OCI-LY3 (cell line): ENCODE measurements at regions not wholly inside any gene's neighbourhood (a gene's known extent, or its start where the extent isn't known, plus 50 kb on each side); places are given as distances from the start of the nearest gene placed in this dataset.

Experiments
- H2AFZ ChIP-seq: fragments of 200-600, 300-600 bp; shearing (Covaris generic); 2 replicates; pipeline ENCODE4 v1.6.0; 2014; ENCODE audit warnings: antibody characterized with exemption, low read depth, low read length
- H3K27ac ChIP-seq: fragments of 200-600, 300-600 bp; sonication (generic); 2 replicates; pipeline ENCODE4 v1.5.1; 2014; ENCODE audit warnings: mild to moderate bottlenecking, low read length, moderate library complexity, mixed read lengths
- H3K27me3 ChIP-seq: fragments of 200-600, 300-600 bp; sonication (generic); 2 replicates; pipeline ENCODE4 v1.6.1; 2014; ENCODE audit warnings: low read depth, low read length, mixed read lengths
- H3K36me3 ChIP-seq: fragments of 200-600, 300-600 bp; sonication (generic); replicated peaks from 2 replicates; pipeline ENCODE3; 2014; ENCODE audit warnings: low read depth, low read length, mixed read lengths
- H3K4me1 ChIP-seq: fragments of 300-600, 200-600 bp; sonication (generic); 2 replicates; pipeline ENCODE4 v1.6.1; 2014; ENCODE audit warnings: low read length, mixed read lengths
- H3K4me2 ChIP-seq: fragments of 200-600, 300-600 bp; sonication (generic); 2 replicates; pipeline ENCODE4 v1.6.1; 2014; ENCODE audit warnings: low read length, mixed read lengths
- H3K4me3 ChIP-seq: fragments of 300-600, 200-600 bp; sonication (generic); 2 replicates; pipeline ENCODE4 v1.5.1; 2014; ENCODE audit warnings: antibody characterized with exemption, mild to moderate bottlenecking, low read length, moderate library complexity
- H3K79me2 ChIP-seq: fragments of 300-600, 200-600 bp; shearing (Covaris generic); 2 replicates; pipeline ENCODE4 v1.6.1; 2014; ENCODE audit warnings: mild to moderate bottlenecking, low read length, mixed read lengths
- H3K9ac ChIP-seq: fragments of 300-600, 200-600 bp; shearing (Covaris generic); 2 replicates; pipeline ENCODE4 v1.6.0; 2014; ENCODE audit warnings: mild to moderate bottlenecking, low read length, moderate library complexity
- H3K9me3 ChIP-seq: fragments of 200-600, 300-600 bp; shearing (Covaris generic); 2 replicates; pipeline ENCODE4 v1.6.1; 2014; ENCODE audit warnings: low read length, mixed read lengths; ENCODE audit not compliant: insufficient read depth
- H4K20me1 ChIP-seq: fragments of 200-600, 300-600 bp; sonication (generic); 2 replicates; pipeline ENCODE4 v1.6.1; 2016; ENCODE audit warnings: low read length, mixed read lengths; ENCODE audit not compliant: insufficient read depth
- EZH2phosphoT487 ChIP-seq: fragments of 200-600 bp; shearing (Covaris generic); IDR thresholded peaks from 2 replicates; pipeline ENCODE4 v1.6.1; 2018; ENCODE audit warnings: antibody characterized with exemption, mixed run types, low read depth
- TF ChIP-seq, protein P1 (sequence below): fragments of 200-600, 300-600 bp; sonication (generic); IDR thresholded peaks from 2 replicates; pipeline ENCODE4 v1.5.1; 2014; ENCODE audit warnings: antibody characterized with exemption, low read length, low read depth

DNA sequence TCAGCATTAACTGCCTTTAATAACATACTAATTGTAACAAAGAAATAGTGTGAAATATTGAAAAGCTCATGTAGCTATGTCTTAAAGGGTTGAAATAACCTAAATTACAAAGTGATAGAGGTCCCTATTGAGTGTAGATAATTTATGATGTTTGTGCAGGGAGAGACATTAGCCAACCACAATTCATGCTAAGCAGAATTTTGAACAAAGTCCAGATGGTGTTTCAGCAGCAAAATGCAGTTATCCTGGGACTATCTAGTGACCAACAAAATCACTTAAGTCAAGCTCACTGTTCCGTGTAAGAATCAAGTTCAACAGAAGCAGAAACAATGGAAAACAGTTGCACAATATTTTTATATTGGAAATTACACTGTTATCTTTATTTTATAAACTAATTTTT, 218.5 kb downstream of the SIM1 start:
- H4K20me1 ChIP-seq, result no peaks in the 10 kb centered on the region
- no peak overlapping the region for H3K4me3 ChIP-seq
- no peaks in the 10 kb centered on the region for H3K36me3 ChIP-seq
- no peak overlapping the region for H3K9ac ChIP-seq
- H3K9me3 ChIP-seq, result no peaks in the 10 kb centered on the region
- no peaks in the 10 kb centered on the region for H3K27me3 ChIP-seq
- no peaks in the 10 kb centered on the region for H3K79me2 ChIP-seq
- TF ChIP-seq, protein P1, sequence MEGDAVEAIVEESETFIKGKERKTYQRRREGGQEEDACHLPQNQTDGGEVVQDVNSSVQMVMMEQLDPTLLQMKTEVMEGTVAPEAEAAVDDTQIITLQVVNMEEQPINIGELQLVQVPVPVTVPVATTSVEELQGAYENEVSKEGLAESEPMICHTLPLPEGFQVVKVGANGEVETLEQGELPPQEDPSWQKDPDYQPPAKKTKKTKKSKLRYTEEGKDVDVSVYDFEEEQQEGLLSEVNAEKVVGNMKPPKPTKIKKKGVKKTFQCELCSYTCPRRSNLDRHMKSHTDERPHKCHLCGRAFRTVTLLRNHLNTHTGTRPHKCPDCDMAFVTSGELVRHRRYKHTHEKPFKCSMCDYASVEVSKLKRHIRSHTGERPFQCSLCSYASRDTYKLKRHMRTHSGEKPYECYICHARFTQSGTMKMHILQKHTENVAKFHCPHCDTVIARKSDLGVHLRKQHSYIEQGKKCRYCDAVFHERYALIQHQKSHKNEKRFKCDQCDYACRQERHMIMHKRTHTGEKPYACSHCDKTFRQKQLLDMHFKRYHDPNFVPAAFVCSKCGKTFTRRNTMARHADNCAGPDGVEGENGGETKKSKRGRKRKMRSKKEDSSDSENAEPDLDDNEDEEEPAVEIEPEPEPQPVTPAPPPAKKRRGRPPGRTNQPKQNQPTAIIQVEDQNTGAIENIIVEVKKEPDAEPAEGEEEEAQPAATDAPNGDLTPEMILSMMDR, result no peak
- TF ChIP-seq EZH2phosphoT487, result no peak
- H2AFZ ChIP-seq, result no peak overlapping the region
- peaks cover 5% of the 10 kb centered on the region for H3K4me1 ChIP-seq
- no peak overlapping the region for H3K27ac ChIP-seq
- no peak overlapping the region for H3K4me2 ChIP-seq

GRCh38 chr6:100240798-100241197, 223.9 kb downstream of the SIM1 start:
- Histone ChIP-seq H3K4me2 (no peak overlapping the region), H4K20me1 (no peaks in the 10 kb centered on the region), H2AFZ (no peak overlapping the region), H3K36me3 (no peaks in the 10 kb centered on the region), H3K27me3 (no peaks in the 10 kb centered on the region), H3K4me3 (no peak overlapping the region), H3K9me3 (no peaks in the 10 kb centered on the region), H3K27ac (no peak overlapping the region), H3K9ac (no peak overlapping the region), H3K4me1 (no peaks in the 10 kb centered on the region), H3K79me2 (no peaks in the 10 kb centered on the region)
- TF ChIP-seq EZH2phosphoT487, result no peak
- TF ChIP-seq, protein P1, result no peak

DNA sequence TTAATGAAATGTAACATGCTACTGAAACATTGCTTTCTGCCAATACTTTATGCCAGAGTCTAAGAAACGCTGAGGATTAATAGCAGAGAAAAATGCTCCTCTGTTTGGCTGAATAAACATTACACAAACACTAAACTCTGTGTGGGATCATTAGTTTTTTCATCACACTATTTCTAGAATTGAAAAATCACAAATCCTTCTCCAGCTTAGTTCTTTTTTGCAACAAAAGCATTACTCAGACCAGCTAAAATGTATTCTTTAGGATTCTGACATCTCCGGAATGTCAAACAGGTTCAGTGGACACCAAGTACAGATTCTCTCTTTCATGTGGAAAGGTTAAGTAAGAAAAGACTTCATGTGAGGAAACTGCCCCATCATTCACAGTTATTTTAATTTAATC, 226.9 kb downstream of the SIM1 start:
- Histone ChIP-seq H3K9me3 (no peaks in the 10 kb centered on the region), H3K4me3 (no peak overlapping the region), H3K36me3 (no peaks in the 10 kb centered on the region), H3K4me1 (no peaks in the 10 kb centered on the region), H3K27me3 (no peaks in the 10 kb centered on the region), H3K79me2 (no peaks in the 10 kb centered on the region), H3K9ac (no peak overlapping the region), H2AFZ (no peak overlapping the region), H3K27ac (no peak overlapping the region), H4K20me1 (no peaks in the 10 kb centered on the region), H3K4me2 (no peak overlapping the region)
- TF ChIP-seq, protein P1, result no peak
- TF ChIP-seq EZH2phosphoT487, result no peak

DNA sequence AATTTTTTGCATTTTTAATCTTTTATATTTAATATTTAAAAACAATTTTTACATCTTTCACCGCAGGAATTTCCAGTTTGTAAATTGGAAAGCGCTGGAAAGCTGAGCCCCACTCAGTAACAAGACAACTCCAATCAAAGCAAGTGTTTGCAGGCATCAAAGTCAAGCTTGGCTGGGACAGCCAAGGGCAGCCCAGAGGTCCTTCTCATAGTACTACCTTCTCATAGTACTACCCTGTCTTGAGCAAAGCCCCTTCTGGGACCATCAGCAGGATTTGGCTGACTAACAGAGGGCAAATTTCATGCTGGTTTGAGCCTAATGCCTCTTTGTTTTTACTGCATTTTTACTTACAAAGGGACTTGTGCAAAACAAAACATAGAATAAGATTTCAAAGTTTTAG, 228.3 kb downstream of the SIM1 start:
- Histone ChIP-seq H3K79me2 (no peaks in the 10 kb centered on the region), H3K27ac (no peak overlapping the region), H3K9me3 (no peaks in the 10 kb centered on the region), H3K27me3 (no peaks in the 10 kb centered on the region), H4K20me1 (no peaks in the 10 kb centered on the region), H3K9ac (no peak overlapping the region), H3K36me3 (no peaks in the 10 kb centered on the region), H3K4me2 (no peak overlapping the region), H3K4me3 (no peak overlapping the region), H3K4me1 (no peaks in the 10 kb centered on the region), H2AFZ (no peak overlapping the region)
- TF ChIP-seq EZH2phosphoT487, result no peak
- TF ChIP-seq, protein P1, result no peak
